SW480 (cell line): ENCODE measurements at regions not wholly inside any gene's neighbourhood (a gene's known extent, or its start where the extent isn't known, plus 50 kb on each side); places are given as distances from the start of the nearest gene placed in this dataset.
A peak's percentile ranks its signal among the peaks of the same experiment; 100 is the strongest.

Source experiments
- DNase-seq: peaks from one replicate; pipeline ENCODE4 v3.0.0-alpha.2; 2016; ENCODE audit warnings: low spot score

DNA sequence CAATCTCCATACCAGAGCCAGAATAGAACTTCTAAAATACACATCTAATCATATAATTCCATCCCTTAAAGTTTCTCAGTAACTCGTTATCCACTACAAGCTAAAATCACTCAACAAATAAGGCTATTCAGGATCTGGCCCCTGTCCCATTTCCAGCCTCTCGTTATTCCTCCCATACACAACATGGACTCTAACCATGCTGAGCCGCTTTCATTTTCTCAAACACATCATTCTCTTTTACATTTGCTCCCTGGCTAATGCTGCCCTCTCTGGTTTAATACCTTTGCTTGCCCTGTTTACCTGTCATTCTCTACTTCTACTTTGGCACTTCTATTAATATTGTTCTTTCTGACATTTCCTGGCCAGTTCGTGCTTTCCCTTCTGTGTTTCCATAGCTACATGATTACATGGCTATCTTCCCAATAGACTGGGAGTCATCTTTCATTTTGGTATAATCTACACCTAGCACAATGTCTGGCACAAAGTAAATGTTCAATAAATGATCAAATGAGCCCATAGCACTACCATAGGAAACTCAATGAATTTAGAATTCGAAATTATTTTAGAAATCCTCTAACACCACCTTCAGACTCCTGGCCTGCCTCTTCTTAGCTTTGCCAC is 163.6 kb upstream of the VRK2 start:
- no peak for DNase-seq

DNA sequence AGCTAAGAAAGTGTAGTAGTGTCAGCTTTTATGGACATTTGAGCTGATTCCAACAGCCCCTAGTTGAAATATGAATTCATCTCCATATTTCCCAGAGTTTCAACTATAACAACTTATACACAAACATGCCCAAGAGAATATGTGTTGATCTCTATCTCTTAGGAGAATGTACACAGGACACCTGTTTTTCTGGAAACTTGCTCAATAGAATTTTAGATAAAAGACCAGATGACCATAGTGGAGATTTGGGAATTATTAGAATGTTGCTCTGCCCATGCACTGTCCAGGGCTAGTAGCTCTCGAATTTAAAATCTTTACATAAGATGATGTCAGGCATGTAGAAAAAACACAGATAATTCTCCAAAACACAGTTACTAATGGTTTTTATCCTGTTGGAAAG is 162.3 kb upstream of the VRK2 start:
- DNase-seq: no peak

DNA sequence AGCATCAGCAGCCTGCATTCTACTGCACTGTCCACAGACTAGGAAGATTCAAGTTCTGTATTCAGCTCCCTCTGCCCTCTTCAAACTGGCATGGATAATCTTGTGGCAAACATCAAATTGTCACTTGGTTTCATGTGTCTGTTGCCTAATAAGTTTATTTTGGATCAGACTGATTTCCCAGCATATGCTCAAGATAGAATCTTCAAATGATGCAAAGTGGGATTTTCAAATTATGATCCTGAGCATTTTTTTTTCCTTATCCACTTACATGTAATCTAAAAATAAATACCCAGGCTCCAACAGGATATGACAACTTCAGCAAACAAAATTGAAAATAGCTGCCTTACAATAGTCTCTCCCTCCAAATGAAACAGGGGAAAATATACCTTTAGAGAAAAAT is 160.9 kb upstream of the VRK2 start:
- no peak for DNase-seq

DNA sequence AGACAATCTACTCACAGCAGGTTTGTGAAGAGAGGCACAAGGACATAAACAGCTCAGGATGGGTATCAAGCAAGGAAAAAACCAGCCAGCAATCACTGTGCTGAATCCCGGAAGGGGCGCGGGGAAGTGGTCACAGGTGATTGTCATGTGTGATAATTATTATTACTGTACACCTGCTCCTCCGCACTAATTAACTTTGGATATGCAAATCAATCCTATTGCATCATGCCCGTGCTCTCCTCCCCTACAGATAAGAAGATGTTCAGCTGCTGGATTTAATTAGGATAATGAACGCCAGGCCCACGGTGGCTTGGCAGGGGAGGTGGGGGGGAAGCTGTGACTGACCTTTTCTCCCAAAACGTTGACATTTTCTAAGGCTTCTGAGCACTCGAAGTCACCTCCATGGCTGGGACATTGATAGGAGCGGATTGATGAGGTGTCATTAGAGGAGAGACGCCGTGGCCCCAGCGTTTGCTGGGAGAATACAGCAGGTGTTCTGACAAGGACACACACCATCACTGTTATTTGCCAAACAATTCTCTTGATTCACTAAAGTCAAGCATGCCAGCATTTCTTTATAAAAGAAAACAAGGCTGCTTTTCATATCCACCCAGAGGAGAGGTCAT is 160.3 kb upstream of the VRK2 start:
- DNase-seq: no peak

DNA sequence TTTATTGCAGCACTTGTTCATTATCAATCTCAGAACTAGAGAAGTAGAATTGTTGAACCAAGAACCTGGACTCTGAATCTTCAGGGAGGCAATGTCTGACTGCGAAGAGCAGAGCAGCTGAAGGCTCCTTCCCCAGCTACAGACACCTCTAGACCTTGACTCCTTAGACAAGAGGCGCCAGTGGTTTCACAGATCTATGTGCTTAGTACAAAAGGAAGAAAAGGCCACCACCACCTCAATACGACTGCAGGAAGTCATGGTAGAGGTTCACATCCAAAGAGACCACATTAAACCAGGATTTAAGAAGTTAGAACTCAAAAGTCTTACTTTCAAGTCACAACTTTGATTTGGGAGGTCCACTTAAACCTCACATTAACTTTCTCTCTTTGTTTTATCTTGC is 158.1 kb upstream of the VRK2 start:
- no peak for DNase-seq

DNA sequence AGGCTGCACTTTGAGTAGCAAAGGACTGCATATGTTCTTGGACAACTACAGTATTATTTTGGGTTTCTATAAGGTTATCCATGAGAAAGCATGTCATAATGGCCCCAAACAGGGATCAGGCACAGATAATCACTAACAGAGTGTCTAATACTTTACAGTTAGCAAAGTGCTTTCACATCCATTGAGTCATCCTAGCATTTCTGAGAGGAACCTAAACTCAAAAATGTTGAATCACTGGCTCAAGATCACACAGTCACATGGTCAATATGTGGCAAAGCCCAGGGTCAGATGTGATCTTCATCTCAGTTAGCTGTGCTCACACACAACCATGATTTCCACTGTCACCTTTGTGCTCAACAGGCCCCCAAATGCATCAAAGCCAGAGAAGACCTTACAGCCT is 156.1 kb upstream of the VRK2 start:
- no peak for DNase-seq

DNA sequence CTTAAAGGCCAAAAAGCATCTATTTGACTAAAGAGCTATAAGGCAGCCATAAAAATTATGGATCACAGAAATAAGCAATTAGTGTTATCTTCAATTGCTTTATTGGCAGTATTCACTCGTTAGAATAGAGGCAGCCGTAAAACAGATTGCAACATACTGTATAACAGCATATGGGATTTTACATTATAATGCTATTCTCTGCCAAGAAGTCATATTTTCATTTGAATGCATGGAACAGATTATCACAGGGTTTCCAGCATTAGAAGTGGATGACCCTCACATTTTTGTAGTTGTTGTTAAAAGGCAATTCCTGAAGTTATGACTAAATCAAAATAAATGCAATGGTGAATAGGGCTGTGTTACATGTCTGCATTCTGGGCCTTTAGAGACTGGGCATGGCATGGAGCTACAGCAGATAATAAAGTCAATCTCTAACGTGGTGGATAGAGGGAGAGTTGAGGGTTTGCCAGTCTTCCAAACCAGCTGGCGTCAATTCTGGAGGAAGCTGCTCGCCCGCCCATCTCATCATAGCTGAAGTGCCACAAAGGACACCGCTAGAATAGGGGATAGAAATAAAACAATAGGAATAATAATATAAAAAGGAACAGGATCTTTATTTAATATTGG is 155.4 kb upstream of the VRK2 start:
- DNase-seq: no peak

DNA sequence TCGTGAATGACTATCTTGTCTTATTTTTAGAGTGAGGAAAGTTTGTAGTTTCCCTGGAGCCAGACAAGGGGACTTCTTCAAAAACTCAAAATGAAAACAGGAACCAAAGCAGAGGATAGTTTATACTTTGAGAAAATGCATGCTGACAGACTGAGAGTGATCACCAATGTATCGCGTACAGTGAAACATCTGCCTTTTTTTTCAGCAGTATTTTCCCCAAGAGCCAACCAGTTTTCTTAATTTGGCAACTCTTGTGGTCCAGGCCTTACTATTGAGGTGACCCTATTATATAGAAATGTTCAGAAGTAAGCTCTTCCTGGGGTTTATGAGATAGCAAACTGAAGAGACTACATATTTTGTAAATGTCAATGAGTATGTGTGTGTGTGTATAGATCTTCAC is 153.7 kb upstream of the VRK2 start:
- DNase-seq: no peak

DNA sequence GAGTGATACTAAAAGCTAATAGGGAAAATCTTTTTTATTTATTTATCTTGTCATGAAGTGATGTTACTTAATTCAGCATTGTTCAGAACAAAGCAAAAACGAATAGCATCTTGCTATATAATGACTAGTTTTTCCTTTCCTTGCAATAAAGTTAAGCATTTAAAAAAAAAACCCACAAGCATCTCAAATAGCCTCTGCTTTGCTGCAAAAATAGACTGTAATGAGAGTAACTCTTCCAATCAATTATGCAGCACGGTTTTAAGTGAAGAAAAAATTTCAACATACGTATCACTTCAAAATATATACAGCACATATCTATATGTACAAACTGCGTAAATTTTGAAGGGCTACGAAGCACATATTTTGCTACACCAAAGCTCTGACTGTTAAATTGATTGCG is 153.3 kb upstream of the VRK2 start:
- no peak for DNase-seq

DNA sequence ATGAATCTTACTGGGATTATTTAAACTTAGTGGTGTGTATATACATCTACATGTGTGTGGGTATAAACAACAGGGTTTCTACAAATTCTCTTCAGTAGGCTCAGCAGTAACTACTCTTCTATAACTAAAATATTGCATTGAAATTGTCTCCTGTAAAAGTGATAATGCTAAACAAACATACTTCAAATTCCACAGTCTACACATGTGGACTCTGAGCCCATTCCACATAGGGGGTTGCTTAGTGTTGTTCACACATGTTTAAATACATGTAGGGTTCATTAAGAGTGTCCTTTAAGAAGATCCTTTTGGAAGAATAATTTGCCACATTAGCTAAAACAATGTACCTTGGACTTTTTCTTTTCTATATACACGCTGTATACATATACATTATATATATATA is 152.8 kb upstream of the VRK2 start:
- DNase-seq: no peak

DNA sequence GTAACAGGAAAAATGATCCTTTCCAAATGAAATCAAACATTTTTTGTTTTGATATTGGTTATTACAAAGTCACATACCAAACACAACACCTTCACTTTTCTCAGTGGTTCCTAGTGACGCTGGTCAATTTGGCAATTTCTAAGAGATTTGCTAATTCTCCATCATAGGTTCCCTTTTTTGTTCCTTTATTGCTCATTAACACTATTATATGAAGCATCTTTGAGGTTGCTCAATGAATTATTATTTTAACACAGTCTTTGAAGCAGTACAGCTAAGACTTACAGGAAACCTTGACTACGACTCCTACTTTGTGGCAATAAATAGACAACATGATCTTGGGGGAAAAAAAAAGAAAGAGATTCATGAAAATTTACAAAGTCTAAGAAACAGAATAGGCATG is 152.2 kb upstream of the VRK2 start:
- DNase-seq: no peak

DNA sequence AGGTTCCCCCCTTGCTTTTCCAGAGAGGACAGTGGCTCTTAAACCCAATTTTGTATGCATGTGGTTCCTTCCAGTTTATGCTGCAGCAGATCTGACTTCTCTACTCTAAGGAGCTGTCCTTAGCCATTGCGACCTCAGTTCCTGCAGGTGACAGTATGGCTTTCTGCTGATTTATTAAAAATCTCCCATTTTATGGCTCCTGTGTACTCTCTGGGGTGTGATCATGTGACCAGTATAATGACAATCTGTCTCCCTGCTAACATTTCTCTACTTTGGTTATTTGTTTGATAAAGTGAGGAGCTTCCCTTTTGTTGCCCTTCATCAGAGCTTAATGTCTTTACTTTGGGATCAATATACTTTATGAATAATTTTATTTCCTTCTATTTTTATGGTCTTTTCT is 148.7 kb upstream of the VRK2 start:
- no peak for DNase-seq

DNA sequence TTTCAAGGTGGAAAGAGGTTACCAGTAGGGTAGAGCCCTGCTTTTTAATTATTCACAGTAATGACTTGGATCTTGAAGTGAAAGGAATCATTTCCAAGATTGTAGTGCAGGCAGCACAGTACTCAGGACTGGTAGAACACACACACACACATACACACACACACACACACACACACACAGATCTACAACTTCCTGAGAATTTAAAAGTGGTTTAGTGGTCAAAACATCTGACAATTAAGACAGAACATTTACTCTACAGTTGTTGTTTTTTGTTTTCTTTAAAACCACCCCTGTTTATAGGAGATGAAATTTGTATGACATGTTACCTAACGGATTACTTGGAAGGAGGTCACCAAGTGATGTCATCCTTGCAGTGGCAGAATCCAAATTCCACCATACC is 146.7 kb upstream of the VRK2 start:
- no peak for DNase-seq

DNA sequence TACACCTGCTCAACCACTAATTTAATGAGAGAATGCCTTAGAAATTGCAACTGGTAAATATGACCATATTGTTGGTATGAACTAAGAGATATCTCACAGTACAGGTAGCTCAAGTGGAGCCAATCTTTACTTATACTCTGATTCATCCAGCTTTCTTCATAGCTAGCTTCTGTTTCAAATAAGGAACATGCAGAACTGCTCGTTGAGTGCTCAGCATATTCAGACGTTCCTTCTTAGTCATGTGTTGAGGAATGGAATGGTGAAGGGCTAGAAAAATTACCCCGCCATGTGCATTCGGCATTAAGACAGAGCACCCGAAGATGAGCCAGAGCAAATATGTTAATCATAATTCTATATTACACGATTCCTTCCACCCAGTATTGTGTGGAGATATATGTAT is 144.0 kb upstream of the VRK2 start:
- DNase-seq: no peak

DNA sequence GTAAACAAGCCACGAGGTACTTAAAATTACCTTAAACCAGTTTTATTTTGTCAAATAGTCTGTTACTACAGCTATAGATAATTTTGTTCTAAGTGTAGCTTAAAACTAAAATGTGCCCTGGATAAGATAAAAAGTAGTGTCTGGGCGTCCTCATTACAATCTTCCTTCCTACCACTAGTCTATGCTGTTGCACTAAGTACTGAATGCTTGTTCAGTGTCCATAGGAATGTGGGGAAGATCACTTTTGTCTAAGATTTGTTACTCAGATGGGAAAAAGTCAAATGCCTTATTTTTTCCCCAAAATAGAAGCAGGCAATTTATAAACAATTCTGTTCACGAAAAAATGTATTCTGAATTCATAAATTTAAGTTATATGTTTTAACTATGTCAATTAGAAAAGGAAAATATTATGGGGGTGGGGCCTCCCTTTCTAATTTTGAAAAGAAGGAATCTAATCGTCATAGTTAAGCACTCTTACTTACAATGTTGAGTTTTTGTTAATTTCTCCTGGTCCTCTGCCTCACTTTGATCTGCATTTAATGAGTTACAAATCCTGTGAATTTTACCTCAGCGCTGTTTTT is 140.4 kb upstream of the VRK2 start:
- DNase-seq: peak; percentile 74

DNA sequence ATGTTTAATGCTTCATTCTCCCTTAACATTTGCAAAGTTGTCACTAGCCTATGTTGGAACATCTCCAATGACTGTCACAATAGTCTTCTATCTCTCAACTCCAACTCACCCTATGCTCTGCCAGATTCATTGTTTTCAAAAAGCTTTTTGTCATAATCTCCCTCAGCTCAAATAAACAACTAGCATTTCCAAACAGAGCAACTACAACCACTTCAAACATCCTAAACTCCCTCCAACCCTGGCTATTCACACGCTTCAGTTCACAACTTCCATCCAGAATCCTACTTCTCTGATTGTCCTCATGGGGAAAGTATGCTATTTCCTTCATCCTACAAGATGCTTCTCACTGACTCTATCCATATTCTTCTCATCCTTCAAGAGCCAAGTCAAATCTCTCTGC is 139.2 kb upstream of the VRK2 start:
- DNase-seq: no peak

DNA sequence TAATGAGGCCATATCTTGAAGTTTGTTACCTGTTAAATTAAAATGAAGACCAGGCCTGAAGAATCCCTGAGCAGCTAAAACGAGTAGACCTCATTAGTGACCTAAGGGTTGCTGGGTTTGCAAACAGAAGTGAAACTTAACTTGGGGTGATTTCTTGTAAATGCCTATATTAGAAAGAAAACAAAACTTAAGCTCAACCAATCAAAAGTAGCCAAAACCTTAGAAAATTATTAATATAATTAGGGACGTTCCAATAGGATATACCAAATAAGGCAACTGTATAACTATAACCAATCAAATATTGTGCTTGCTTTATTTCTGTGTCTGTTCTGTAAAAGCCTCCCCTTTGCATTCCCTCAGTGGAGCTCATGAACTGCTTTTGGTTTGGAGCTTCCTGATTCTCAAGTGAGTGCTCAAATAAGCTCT is 137.9 kb upstream of the VRK2 start:
- DNase-seq: no peak

DNA sequence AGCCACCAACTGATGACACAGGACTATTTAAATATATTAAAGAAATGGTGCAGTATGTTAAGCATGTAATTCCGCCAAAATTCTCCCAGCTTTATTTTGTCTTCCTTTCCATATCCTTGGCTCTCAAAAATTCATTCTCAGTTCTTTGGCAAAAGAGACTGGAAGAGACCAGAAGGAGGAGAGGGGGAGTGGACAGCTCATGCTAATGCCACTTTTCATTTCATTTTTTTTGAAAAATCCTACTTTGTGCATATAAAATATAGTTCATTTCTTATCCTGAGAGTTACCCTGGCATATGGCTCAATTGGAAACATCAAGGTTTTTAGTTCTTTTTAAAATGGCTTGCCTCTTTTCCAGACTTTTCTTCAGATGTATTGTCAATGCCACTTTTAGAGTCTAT is 128.5 kb upstream of the VRK2 start:
- no peak for DNase-seq

DNA sequence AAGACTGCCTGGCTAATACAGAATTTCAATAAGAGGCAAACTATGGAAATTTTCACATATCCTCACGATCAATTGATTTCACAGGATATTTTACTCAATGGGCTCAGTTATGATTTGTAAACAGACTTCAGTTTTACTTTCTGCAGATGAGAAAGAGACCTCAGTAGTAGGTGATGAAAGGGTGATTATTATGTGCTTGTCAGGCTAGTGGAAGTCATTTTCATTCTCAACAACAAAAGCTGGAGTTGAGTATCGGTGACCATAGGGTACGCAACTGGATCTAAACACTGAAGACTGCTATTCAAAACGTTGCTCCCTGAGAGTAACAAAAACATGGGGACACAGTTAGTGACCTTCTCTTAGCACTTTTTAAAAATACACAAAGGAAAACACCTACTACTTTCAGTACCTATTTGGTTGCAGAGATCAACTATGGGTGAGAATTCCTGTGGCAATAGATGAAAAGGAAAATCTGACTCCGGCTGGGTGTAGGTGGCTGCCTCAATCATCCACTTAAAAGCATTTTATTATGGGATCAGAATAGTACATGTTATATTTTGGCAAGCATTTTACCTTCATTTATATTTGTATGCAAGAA is 126.2 kb upstream of the VRK2 start:
- no peak for DNase-seq

DNA sequence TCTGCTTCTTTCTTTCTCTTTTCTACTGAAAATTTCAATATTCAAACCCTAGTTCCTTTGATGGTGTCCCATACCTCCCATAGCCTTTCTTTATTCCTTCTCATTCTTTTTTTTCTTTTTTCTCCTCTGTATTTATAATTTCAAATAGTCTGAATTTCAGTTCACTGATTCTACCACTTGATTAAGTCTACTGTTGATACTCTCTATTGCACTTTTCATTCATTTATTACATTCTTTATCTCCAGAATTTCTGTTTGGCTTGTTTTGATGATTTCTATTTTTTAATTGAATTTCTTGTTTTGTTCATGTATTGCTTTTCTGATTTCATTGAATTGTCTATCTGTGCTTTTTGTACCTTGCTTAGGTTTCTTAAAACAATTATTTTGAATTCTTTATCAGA is 111.9 kb upstream of the VRK2 start:
- no peak for DNase-seq

DNA sequence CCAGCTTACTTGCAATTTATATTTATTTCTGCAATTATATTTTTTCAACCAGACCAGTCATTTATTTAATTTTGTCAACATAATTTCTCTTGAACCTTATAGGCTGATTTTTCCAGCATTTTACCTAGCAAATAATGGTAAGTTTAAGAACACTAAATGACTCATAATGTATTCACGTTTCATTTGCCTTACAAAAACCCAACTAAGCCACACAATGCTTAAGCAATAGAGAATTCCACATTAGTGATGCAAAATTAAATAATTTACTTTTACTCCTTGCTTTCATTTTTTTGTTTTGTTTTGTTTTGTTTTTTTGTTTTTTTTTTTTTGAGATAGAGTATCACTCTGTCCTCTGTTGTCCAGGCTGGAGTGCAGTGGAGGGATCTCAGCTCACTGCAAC is 110.4 kb upstream of the VRK2 start:
- DNase-seq: no peak

DNA sequence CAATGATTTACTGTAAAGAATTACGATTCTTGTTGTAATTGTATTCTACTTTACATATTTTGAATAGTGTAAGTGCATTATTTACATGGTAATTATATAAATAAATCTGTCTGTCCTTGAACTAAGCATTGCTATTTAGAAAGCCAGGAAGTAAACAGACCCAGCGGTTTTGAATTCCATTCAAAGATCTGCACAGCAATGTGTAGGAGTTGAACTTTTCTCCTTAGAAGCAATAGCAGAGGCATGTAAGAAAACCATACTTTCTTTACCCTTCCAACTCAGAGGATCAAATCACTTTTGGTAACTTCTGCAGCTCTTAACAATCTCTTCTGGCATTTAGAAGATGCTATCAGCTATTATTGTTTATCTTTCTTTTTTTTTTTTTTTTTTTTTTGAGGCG is 109.2 kb upstream of the VRK2 start:
- no peak for DNase-seq

DNA sequence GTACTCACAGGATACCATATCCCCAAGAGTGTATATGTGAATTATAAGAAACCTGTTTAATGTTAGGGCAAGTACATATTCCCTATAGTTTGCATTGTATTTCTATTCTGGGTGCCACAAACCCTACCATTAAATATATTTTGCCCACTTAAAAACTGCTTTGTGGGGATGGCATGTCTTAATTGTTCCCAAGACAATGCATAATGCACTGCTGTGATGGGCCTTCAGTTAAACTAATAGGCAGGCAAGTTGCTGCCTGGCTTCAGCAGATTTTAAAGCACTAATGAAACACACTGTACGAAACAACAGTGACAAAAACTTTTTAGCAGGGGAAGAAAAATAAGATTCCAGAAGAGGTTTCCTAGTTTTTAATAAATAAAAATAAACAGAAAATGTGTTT is 104.8 kb upstream of the VRK2 start:
- no peak for DNase-seq
